AG10803 (cell line): ENCODE measurements at regions not wholly inside any gene's neighbourhood (a gene's known extent, or its start where the extent isn't known, plus 50 kb on each side); places are given as distances from the start of the nearest gene placed in this dataset.

ENCODE experiments used
- DNase-seq: peaks from one replicate; pipeline ENCODE4 v3.0.0; 2010; ENCODE audit warnings: low read depth
- H3K4me3 ChIP-seq: 2 replicates; pipeline ENCODE4 v1.5.1; 2011; ENCODE audit warnings: mild to moderate bottlenecking, low read length, control low read depth
- TF ChIP-seq, protein P1 (sequence below): conservative IDR thresholded peaks from 2 replicates; pipeline ENCODE4 v1.5.1; 2011; ENCODE audit warnings: mild to moderate bottlenecking, low read length, control low read depth, inconsistent platforms

- no peak for DNase-seq
- TF ChIP-seq, protein P1, sequence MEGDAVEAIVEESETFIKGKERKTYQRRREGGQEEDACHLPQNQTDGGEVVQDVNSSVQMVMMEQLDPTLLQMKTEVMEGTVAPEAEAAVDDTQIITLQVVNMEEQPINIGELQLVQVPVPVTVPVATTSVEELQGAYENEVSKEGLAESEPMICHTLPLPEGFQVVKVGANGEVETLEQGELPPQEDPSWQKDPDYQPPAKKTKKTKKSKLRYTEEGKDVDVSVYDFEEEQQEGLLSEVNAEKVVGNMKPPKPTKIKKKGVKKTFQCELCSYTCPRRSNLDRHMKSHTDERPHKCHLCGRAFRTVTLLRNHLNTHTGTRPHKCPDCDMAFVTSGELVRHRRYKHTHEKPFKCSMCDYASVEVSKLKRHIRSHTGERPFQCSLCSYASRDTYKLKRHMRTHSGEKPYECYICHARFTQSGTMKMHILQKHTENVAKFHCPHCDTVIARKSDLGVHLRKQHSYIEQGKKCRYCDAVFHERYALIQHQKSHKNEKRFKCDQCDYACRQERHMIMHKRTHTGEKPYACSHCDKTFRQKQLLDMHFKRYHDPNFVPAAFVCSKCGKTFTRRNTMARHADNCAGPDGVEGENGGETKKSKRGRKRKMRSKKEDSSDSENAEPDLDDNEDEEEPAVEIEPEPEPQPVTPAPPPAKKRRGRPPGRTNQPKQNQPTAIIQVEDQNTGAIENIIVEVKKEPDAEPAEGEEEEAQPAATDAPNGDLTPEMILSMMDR, result no peak
- no peak overlapping the region for H3K4me3 ChIP-seq
Observed at GRCh38 chr1:170874671-170875070, 60.7 kb upstream of the MROH9 start.

DNA sequence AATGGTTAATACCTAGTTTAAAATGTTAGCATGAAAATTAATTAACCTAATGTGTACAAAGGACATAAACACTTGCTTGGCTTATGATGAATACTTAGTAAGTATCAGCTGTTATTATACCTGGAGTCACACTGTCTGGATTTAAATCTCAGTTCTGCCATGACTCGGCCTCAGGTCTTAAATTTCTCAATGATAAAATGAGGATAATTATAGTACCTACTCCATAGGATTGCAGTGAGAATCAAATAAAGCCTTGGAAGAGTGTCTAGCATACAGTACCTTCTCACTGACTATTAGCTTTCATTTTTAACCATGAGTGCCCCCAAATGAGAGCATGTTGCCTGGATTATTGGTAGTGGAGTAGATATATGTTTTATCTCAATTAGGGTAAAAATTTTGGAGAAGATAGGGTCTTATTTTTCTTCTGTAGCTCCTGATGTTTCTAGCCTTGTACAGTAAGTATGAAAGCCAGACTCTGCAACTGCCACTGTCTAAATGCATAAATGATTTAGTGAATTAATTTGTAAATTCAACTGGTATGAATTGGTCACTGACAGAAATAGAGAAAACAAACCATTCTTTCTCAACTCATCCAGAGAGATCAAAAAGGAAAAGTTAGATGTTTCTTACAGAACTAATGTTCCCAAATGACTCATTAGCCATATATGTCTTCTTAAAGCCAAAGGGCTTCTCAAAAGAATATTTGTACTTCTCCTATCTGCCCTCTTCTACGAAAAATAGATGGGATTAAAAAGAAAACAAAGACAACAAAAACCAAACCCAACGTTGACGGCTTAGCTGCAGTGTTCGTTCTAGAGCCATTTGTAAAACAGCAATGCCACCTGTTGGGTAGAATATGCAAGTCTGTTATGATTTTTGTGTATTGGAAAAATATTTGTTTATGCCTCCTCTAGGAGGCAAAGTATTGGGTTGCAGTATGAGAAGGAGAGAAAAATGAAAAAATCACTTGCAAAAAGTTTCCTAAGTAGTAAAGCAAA is 53.8 kb upstream of the MROH9 start:
- no peak overlapping the region; the same call in 1 of the 2 replicates for H3K4me3 ChIP-seq
- TF ChIP-seq, protein P1, result peak; percentile 66
- peak; percentile 64 for DNase-seq
